ENCODE measurements at regions not wholly inside any gene's neighbourhood (a gene's known extent, or its start where the extent isn't known, plus 50 kb on each side); places are given as distances from the start of the nearest gene placed in this dataset.

DNA sequence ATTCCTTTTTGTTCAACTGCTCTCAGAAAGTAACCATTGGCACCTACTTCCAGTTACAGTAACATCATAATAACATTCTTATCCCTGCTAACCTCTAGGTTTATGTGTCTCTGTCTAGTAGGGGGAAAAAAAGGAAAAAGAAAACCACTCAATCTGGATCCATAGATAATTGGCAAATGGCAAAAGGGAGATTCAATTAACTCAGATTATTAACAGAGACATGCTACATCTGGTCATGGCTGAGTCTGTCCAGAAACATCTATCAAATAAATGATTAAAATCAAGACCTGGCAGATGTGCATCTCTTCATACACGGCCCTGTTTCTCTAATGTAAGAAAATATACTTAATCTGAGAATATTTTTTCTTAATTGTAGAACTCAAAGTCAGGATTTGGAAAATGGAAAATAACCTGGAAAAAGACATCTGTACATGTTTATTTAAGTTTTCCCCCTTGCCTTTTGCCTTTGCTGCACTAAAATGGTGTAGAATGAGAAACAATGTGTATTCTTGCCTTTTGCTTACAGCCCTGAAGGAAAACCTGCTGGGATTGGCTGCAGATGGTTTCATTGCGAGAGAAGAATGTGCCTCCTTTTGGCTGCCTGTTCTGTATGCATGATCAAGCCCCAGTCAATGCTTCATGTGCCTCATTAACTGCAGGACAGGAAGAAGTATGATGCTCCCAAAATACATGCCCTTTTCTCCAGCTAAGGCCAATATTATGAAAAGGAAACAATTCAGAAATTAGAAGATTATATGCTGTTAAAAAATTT lies 921.6 kb upstream of the PCDH20 start:
- TF ChIP-seq, protein P1, sequence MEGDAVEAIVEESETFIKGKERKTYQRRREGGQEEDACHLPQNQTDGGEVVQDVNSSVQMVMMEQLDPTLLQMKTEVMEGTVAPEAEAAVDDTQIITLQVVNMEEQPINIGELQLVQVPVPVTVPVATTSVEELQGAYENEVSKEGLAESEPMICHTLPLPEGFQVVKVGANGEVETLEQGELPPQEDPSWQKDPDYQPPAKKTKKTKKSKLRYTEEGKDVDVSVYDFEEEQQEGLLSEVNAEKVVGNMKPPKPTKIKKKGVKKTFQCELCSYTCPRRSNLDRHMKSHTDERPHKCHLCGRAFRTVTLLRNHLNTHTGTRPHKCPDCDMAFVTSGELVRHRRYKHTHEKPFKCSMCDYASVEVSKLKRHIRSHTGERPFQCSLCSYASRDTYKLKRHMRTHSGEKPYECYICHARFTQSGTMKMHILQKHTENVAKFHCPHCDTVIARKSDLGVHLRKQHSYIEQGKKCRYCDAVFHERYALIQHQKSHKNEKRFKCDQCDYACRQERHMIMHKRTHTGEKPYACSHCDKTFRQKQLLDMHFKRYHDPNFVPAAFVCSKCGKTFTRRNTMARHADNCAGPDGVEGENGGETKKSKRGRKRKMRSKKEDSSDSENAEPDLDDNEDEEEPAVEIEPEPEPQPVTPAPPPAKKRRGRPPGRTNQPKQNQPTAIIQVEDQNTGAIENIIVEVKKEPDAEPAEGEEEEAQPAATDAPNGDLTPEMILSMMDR (conservative IDR thresholded peaks at IDR 0.05; ENCODE audit: control insufficient read depth, insufficient read depth, low read depth, low read length): no peak
- H3K4me3 ChIP-seq (ENCODE audit: control insufficient read depth, low read depth, low read length): no peak overlapping the region
- no peak for DNase-seq (ENCODE audit: low read depth)

DNA sequence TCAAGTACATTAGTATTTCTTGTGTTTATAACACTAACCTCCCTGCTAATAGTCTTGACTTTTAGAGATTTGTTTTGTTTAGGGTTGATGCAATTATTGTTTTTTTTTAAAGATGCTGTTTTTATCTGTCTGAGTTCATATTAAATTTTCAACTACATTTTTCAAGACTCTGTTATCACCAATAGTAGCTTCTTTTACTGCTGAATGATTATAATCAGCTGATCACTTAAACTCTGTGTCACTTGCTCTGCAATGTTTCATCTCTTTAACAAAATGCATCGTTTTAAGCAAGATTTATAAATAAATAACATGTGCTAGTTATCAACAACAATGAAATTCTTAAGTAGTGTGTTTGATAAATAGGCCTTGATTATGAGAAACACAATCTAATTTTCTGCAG lies 920.9 kb upstream of the PCDH20 start:
- no peak overlapping the region for H3K4me3 ChIP-seq (ENCODE audit: control insufficient read depth, low read depth, low read length)
- TF ChIP-seq, protein P1 (conservative IDR thresholded peaks at IDR 0.05; ENCODE audit: control insufficient read depth, insufficient read depth, low read depth, low read length): no peak
- DNase-seq (ENCODE audit: low read depth): no peak

DNA sequence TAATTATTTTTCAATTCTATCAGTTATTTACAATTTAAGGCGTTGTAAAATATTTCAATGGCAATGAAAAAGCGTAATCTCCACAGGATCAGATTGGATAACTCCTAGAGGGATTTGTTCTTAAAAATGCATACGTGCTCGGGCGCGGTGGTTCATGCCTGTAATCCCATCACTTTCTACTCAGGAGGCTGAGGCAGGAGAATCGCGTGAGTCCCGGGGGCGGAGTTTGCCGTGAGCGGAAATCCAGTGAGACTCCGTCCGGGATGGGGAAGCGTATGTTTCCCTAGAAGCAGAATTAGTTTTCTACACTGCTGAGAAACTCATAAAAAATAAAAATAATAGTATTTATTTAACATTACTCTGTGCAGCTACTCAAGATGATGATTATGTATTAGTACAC lies 917.8 kb upstream of the PCDH20 start:
- no peak for DNase-seq (ENCODE audit: low read depth)

DNA sequence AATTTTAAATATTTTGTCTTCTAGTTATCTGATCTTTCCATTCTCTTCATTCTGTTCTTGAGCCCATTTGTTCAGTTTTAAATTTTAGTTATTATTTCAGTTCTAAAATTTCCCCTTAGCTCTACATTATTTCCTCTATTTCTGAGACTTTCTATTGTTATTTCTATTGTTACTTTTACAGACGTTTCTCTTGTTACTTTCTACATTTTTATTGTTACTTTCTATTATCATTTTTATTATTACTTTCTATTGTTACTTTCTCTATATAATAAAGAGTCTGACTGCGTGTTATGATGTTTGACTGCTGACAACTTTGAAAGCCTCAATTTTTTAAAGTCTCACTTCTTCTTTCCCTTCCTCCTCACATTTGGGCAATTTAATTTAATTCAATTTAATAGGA lies 915.7 kb upstream of the PCDH20 start:
- TF ChIP-seq, protein P1 (conservative IDR thresholded peaks at IDR 0.05; ENCODE audit: control insufficient read depth, insufficient read depth, low read depth, low read length): no peak
- no peak overlapping the region for H3K4me3 ChIP-seq (ENCODE audit: control insufficient read depth, low read depth, low read length)
- DNase-seq (ENCODE audit: low read depth): no peak

More for the DNA sequence above, 917.8 kb upstream of the PCDH20 start:
- TF ChIP-seq, protein P1 (conservative IDR thresholded peaks at IDR 0.05; ENCODE audit: control insufficient read depth, insufficient read depth, low read depth, low read length): no peak
- H3K4me3 ChIP-seq (ENCODE audit: control insufficient read depth, low read depth, low read length): no peak overlapping the region

DNA sequence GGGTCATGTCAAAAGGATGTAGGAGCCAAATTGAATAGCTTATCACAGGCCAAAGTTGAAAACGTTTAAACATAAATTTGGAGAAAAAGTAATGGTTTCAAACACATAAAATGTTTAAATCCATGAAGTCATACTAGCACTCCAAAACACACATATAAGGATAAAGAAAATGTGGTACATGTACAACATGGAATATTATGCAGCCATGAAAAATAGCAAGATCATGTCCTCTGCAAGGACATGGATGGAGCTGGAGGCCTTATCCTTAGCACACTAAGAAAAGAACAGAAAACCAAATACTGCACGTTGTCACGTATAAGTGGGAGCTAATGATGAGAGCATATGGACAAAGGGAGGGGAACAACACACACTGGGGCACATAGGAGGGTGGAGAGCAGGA lies 911.7 kb upstream of the PCDH20 start:
- TF ChIP-seq, protein P1 (conservative IDR thresholded peaks at IDR 0.05; ENCODE audit: control insufficient read depth, insufficient read depth, low read depth, low read length): no peak

DNA sequence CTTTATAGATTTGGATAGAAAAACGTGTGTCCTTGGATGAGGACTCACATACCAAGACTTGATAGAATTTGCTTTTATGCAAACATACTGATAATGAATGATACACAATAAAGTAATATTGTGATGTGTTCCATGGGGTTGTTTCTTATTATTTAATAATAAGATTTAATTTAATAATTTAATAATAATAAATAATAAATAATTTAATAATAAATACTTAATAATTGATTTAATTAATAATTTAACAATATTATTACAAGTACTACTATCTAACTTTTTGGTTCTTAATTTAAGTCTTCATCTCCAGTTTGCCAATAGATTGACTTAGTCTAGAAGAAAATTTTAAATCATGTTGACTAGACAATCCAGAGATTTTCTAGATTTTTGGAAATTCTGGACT lies 909.2 kb upstream of the PCDH20 start:
- no peak overlapping the region for H3K4me3 ChIP-seq (ENCODE audit: control insufficient read depth, low read depth, low read length)
- no peak for DNase-seq (ENCODE audit: low read depth)
- TF ChIP-seq, protein P1 (conservative IDR thresholded peaks at IDR 0.05; ENCODE audit: control insufficient read depth, insufficient read depth, low read depth, low read length): no peak

More for the DNA sequence above, 911.7 kb upstream of the PCDH20 start:
- no peak overlapping the region for H3K4me3 ChIP-seq (ENCODE audit: control insufficient read depth, low read depth, low read length)
- DNase-seq (ENCODE audit: low read depth): no peak

Data from fibroblast of mammary gland (primary cell).